ENCODE measurements at regions not wholly inside any gene's neighbourhood (a gene's known extent, or its start where the extent isn't known, plus 50 kb on each side); places are given as distances from the start of the nearest gene placed in this dataset.

GRCh38 chr20:48480216-48480772 is 347.5 kb downstream of the PREX1 start:
- Histone ChIP-seq H4K20me1 (ENCODE audit: insufficient read depth, low read length) (no peaks in the 10 kb centered on the region), H3K79me2 (ENCODE audit: insufficient read depth, low read length) (no peaks in the 10 kb centered on the region), H3K9me3 (replicated peaks in 1 of 2; ENCODE audit: control insufficient read depth in 1 of 2, insufficient read depth in 1 of 2, low read length in 2 of 2) (no peaks in the 10 kb centered on the region), H3K9ac (ENCODE audit: insufficient read depth, low read length, poor library complexity, severe bottlenecking) (no peak overlapping the region), H3K4me2 (replicated peaks; ENCODE audit: extremely low read depth, low read length, poor library complexity, severe bottlenecking) (no peak overlapping the region), H3K27ac (ENCODE audit: low read depth in 1 of 2, low read length in 2 of 2) (no peak overlapping the region), H3K36me3 (replicated peaks in 1 of 2; ENCODE audit: control insufficient read depth in 1 of 2, insufficient read depth in 2 of 2, low read length in 2 of 2) (no peaks in the 10 kb centered on the region), H2AFZ (ENCODE audit: insufficient read depth, low read depth, low read length, poor library complexity, severe bottlenecking) (no peak overlapping the region), H3K4me1 (ENCODE audit: control insufficient read depth in 1 of 2, insufficient read depth in 2 of 2, low read length in 2 of 2) (no peaks in the 10 kb centered on the region), H3K27me3 (ENCODE audit: control insufficient read depth in 2 of 2, insufficient read depth in 2 of 2, low read length in 2 of 2) (peaks cover 0 to 5% of the 10 kb centered on the region in 2 donors), H3K4me3 (replicated peaks in 1 of 3; ENCODE audit: low read depth in 2 of 3, low read length in 3 of 3) (no peak overlapping the region)
- 61% methylated on average over 5 of the region's 5 CpGs for whole genome bisulfite sequencing (ENCODE audit: insufficient coverage)
- no peak overlapping the region for H3K27ac Mint-ChIP-seq
- H3K36me3 Mint-ChIP-seq: no peaks in the 10 kb centered on the region
- intact Hi-C loops (cut with micrococcal nuclease): no loop called here
- TF ChIP-seq, protein P1, sequence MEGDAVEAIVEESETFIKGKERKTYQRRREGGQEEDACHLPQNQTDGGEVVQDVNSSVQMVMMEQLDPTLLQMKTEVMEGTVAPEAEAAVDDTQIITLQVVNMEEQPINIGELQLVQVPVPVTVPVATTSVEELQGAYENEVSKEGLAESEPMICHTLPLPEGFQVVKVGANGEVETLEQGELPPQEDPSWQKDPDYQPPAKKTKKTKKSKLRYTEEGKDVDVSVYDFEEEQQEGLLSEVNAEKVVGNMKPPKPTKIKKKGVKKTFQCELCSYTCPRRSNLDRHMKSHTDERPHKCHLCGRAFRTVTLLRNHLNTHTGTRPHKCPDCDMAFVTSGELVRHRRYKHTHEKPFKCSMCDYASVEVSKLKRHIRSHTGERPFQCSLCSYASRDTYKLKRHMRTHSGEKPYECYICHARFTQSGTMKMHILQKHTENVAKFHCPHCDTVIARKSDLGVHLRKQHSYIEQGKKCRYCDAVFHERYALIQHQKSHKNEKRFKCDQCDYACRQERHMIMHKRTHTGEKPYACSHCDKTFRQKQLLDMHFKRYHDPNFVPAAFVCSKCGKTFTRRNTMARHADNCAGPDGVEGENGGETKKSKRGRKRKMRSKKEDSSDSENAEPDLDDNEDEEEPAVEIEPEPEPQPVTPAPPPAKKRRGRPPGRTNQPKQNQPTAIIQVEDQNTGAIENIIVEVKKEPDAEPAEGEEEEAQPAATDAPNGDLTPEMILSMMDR (IDR thresholded peaks at IDR 0.05): no peak
- peak overlapping the region in 1 of 2 donors; percentile 5 for H3K4me3 Mint-ChIP-seq
- no peak for DNase-seq
- H3K27me3 Mint-ChIP-seq (ENCODE audit: low read depth in 3 of 3): peaks cover 11 to 25% (median 23%) of the 10 kb centered on the region in 3 donors
- no peaks in the 10 kb centered on the region for H3K4me1 Mint-ChIP-seq
- H3K9me3 Mint-ChIP-seq: peaks cover 0 to 3% (median 0%) of the 10 kb centered on the region in 7 donors

- Mint-ChIP-seq H3K4me3 (no peak overlapping the region), H3K36me3 (no peaks in the 10 kb centered on the region), H3K27ac (no peak overlapping the region), H3K27me3 (ENCODE audit: low read depth in 3 of 3) (peaks cover 9 to 25% (median 22%) of the 10 kb centered on the region in 3 donors), H3K9me3 (peaks cover 0 to 3% (median 0%) of the 10 kb centered on the region in 7 donors), H3K4me1 (no peaks in the 10 kb centered on the region)
- H3K4me1 ChIP-seq (ENCODE audit: control insufficient read depth in 1 of 2, insufficient read depth in 2 of 2, low read length in 2 of 2): no peaks in the 10 kb centered on the region
- no peak for DNase-seq
- no peaks in the 10 kb centered on the region for H3K79me2 ChIP-seq (ENCODE audit: insufficient read depth, low read length)
- peaks cover 0 to 5% of the 10 kb centered on the region in 2 donors for H3K27me3 ChIP-seq (ENCODE audit: control insufficient read depth in 2 of 2, insufficient read depth in 2 of 2, low read length in 2 of 2)
- no peaks in the 10 kb centered on the region for H3K9me3 ChIP-seq (replicated peaks in 1 of 2; ENCODE audit: control insufficient read depth in 1 of 2, insufficient read depth in 1 of 2, low read length in 2 of 2)
- 86% methylated on average over 7 of the region's 9 CpGs for WGBS (ENCODE audit: insufficient coverage)
- no peaks in the 10 kb centered on the region for H3K36me3 ChIP-seq (replicated peaks in 1 of 2; ENCODE audit: control insufficient read depth in 1 of 2, insufficient read depth in 2 of 2, low read length in 2 of 2)
- no peaks in the 10 kb centered on the region for H4K20me1 ChIP-seq (ENCODE audit: insufficient read depth, low read length)
- no peak overlapping the region for H3K4me3 ChIP-seq (replicated peaks in 1 of 3; ENCODE audit: low read depth in 2 of 3, low read length in 3 of 3)
- no peak overlapping the region for H3K9ac ChIP-seq (ENCODE audit: insufficient read depth, low read length, poor library complexity, severe bottlenecking)
- TF ChIP-seq, protein P1 (IDR thresholded peaks at IDR 0.05): no peak
- H2AFZ ChIP-seq (ENCODE audit: insufficient read depth, low read depth, low read length, poor library complexity, severe bottlenecking): no peak overlapping the region
- no peak overlapping the region for H3K27ac ChIP-seq (ENCODE audit: low read depth in 1 of 2, low read length in 2 of 2)
- intact Hi-C loops (cut with micrococcal nuclease): no loop called here
- no peak overlapping the region for H3K4me2 ChIP-seq (replicated peaks; ENCODE audit: extremely low read depth, low read length, poor library complexity, severe bottlenecking)
Observed at GRCh38 chr20:48478806-48479585, 348.8 kb downstream of the PREX1 start.

Measured in CD14-positive monocyte (primary cell).